HCT116 (cell line): ENCODE measurements at regions not wholly inside any gene's neighbourhood (a gene's known extent, or its start where the extent isn't known, plus 50 kb on each side); places are given as distances from the start of the nearest gene placed in this dataset.

Experiments
- ATAC-seq: fragments of 200-7000 bp; cut with Tn5 transposase; 2 replicates; pipeline ENCODE4 v1.9.1; 2020; ENCODE audit warnings: mild to moderate bottlenecking, moderate library complexity
- BruUV-seq: library from RNA; stranded (reverse); fragments of 400-500 nt; replicated peaks from 2 replicates; lab custom pipeline; 2021; lab: Mats Ljungman, UMichigan
- CTCF ChIA-PET: fragments of 300-600 bp; sonication (Branson Sonifier 250); formaldehyde crosslinking; loops from one replicate; lab custom pipeline; 2021; ENCODE audit warnings: antibody characterized with exemption; lab: Charles Lee
- POLR2A ChIA-PET: fragments of 300-600, 350-600 bp; sonication (Branson Sonifier 250); formaldehyde crosslinking; loops from one replicate; lab custom pipeline; 2021; ENCODE audit warnings: antibody characterized with exemption; lab: Charles Lee
- RAD21 ChIA-PET, 2 experiments: fragments of 300-600 bp; sonication (Branson Sonifier 250); formaldehyde crosslinking; loops; one replicate each; lab custom pipeline; 2023; ENCODE audit warnings: low total read pairs in 2 of 2; ENCODE audit not compliant: uncharacterized antibody in 2 of 2, unreplicated experiment in 2 of 2, low non-redundant PET in 1 of 2; lab: Charles Lee
- DNase-seq: peaks from one replicate; pipeline ENCODE4 v3.0.0-alpha.2; 2010; ENCODE audit warnings: low read depth, low spot score
- H2AFZ ChIP-seq: fragments of 200-600 bp; shearing (Covaris generic), sonication (generic); 2 replicates; pipeline ENCODE4 v1.6.1; 2017; ENCODE audit warnings: low read depth, mixed run types, mixed read lengths, antibody characterized with exemption, low read length; ENCODE audit not compliant: poor library complexity, severe bottlenecking
- H3K27ac ChIP-seq: 2 replicates; pipeline ENCODE4 v1.5.1; 2012; ENCODE audit warnings: low read depth, low read length
- H3K27me3 ChIP-seq: fragments of 200-600 bp; sonication (generic); 2 replicates; pipeline ENCODE4 v1.6.1; 2016; ENCODE audit warnings: mixed run types, low read length, mixed read lengths; ENCODE audit not compliant: insufficient read depth
- H3K36me3 ChIP-seq, 2 experiments: fragments of 200-500 bp in 1 of 2; fragments of 200-600 bp in 1 of 2; sonication (Bioruptor generic) in 1 of 2; sonication (generic) in 1 of 2; 2 replicates each; pipeline versions ENCODE4 v1.5.1 to v1.6.1; 2014 to 2016; ENCODE audit warnings: low read length in 2 of 2, inconsistent platforms in 1 of 2, mixed read lengths in 1 of 2, mixed run types in 1 of 2; ENCODE audit not compliant: insufficient read depth in 2 of 2, control insufficient read depth in 1 of 2
- H3K4me1 ChIP-seq, 2 experiments: fragments of 200-600 bp in 1 of 2; sonication (generic) in 1 of 2; 2 replicates each; pipeline versions ENCODE4 v1.5.1 to v1.6.1; 2012 to 2017; ENCODE audit warnings: low read length in 2 of 2, inconsistent platforms in 1 of 2, mild to moderate bottlenecking in 1 of 2, mixed read lengths in 1 of 2, mixed run types in 1 of 2, moderate library complexity in 1 of 2; ENCODE audit not compliant: insufficient read depth in 2 of 2, control insufficient read depth in 1 of 2
- H3K4me2 ChIP-seq: fragments of 200-600 bp; sonication (generic); 2 replicates; pipeline ENCODE4 v1.6.1; 2017; ENCODE audit warnings: mixed run types, low read length, mixed read lengths
- H3K4me3 ChIP-seq, 2 experiments: fragments of 200-600 bp in 1 of 2; sonication (generic) in 1 of 2; replicated peaks in 1 of 2; 2 replicates each; pipeline ENCODE4 v1.5.1; 2011 to 2016; ENCODE audit warnings: low read length in 2 of 2, control low read depth in 1 of 2, low read depth in 1 of 2, mild to moderate bottlenecking in 1 of 2, mixed read lengths in 1 of 2, mixed run types in 1 of 2
- H3K79me2 ChIP-seq: fragments of 200-600 bp; sonication (generic); 2 replicates; pipeline ENCODE4 v1.6.1; 2017; ENCODE audit warnings: mild to moderate bottlenecking, mixed run types, low read length, moderate library complexity, mixed read lengths; ENCODE audit not compliant: insufficient read depth
- H3K9ac ChIP-seq: fragments of 200-600 bp; sonication (generic); 2 replicates; pipeline ENCODE4 v1.6.1; 2016; ENCODE audit warnings: low read length, mixed read lengths
- H3K9me2 ChIP-seq: fragments of 200-600 bp; sonication (generic), shearing (Covaris generic); 2 replicates; pipeline ENCODE4 v1.6.1; 2017; ENCODE audit warnings: mixed run types, mild to moderate bottlenecking, moderate library complexity; ENCODE audit not compliant: insufficient read depth
- H3K9me3 ChIP-seq, 2 experiments: fragments of 200-500 bp in 1 of 2; fragments of 200-600 bp in 1 of 2; sonication (Bioruptor generic) in 1 of 2; sonication (generic) in 1 of 2; 2 replicates each; pipeline ENCODE4 v1.6.1; 2014 to 2017; ENCODE audit warnings: low read length in 2 of 2, mixed read lengths in 2 of 2, inconsistent platforms in 1 of 2, low read depth in 1 of 2, mild to moderate bottlenecking in 1 of 2, mixed run types in 1 of 2, moderate library complexity in 1 of 2; ENCODE audit not compliant: control insufficient read depth in 1 of 2, insufficient read depth in 1 of 2
- H4K20me1 ChIP-seq: fragments of 200-600 bp; sonication (generic), shearing (Covaris generic); 2 replicates; pipeline ENCODE4 v1.6.1; 2017; ENCODE audit warnings: mixed run types, mild to moderate bottlenecking, moderate library complexity; ENCODE audit not compliant: insufficient read depth
- EZH2phosphoT487 ChIP-seq: fragments of 200-600 bp; IDR thresholded peaks from 2 replicates; pipeline ENCODE4 v1.6.1; 2018; ENCODE audit warnings: antibody characterized with exemption, borderline replicate concordance
- JUND ChIP-seq: IDR thresholded peaks from 2 replicates; pipeline ENCODE4 v1.6.1; 2012
- POLR2AphosphoS5 ChIP-seq: IDR thresholded peaks from 2 replicates; pipeline ENCODE4 v1.6.1; 2011; ENCODE audit warnings: mild to moderate bottlenecking, low read depth, low read length, moderate library complexity
- SRF ChIP-seq: IDR thresholded peaks from 2 replicates; pipeline ENCODE4 v1.6.1; 2012; ENCODE audit warnings: low read depth
- ZFX ChIP-seq: fragments of 450-650 bp; IDR thresholded peaks from 2 replicates; pipeline ENCODE4 v1.6.1; 2017
- intact Hi-C: fragments of 100-400 bp; cut with micrococcal nuclease; formaldehyde crosslinking; loops from 2 replicates; pipeline ENCODE4 v1.10.0; 2022
- TF ChIP-seq, protein P1 (sequence below): IDR thresholded peaks from 2 replicates; pipeline ENCODE4 v1.6.1; 2012

DNA sequence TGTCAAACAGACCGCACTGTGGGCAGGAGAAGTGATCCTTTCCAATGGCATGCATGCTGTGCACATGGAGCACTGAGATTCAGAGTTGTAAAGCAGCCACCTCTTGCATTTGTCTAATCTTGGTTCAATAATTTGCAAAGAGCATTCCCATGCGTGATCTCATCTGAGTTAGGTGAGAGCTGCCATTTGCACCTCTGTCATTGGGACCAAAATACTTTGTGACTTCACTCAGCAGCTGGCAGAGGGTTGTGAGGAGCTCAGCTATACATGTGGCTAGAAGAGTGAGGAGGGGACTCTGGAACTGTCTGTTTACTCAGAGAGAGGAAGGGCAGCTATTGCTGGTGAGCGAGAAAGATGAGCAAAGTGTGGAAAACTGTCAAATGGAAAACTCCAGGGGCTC, 265.1 kb upstream of the TNP1 start:
- Histone ChIP-seq H2AFZ (no peak overlapping the region), H3K27me3 (peaks cover 52% of the 10 kb centered on the region; the same call in 1 of the 2 replicates), H4K20me1 (no peaks in the 10 kb centered on the region), H3K36me3 (no peaks in the 10 kb centered on the region), H3K9ac (no peak overlapping the region), H3K9me2 (no peaks in the 10 kb centered on the region), H3K79me2 (no peaks in the 10 kb centered on the region), H3K4me2 (no peak overlapping the region), H3K9me3 (no peaks in the 10 kb centered on the region), H3K4me1 (no peaks in the 10 kb centered on the region), H3K27ac (no peak overlapping the region), H3K4me3 (no peak overlapping the region)
- no TSS peak for BruUV-seq
- intact Hi-C loops = no loop called here
- RAD21 ChIA-PET = no interaction called here
- DNase-seq = no peak
- POLR2A ChIA-PET = no interaction called here
- CTCF ChIA-PET = no interaction called here
- ATAC-seq = no peak
- no peak for TF ChIP-seq POLR2AphosphoS5

DNA sequence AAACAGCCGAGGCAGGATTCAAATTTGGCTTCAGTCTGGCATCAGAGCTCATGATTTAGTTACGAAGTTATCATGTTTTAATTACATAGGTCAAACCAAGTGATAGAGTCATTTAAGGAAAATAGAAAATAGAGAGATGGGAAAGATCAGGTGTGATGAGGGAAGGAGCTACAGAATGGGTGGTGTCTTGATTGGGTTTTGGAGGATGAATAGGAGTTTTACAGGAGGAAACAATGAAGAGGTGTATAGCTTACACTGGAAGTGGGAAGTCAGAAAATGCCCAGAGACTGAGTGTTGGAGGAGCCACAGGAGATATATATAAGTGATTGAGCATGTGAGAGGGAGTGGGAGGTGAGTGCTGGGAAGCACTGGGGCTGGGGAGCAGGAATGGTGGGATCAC, 264.2 kb upstream of the TNP1 start:
- no TSS peak for BruUV-seq
- intact Hi-C loops = no loop called here
- Histone ChIP-seq H2AFZ (no peak overlapping the region), H3K9me3 (no peaks in the 10 kb centered on the region), H3K79me2 (no peaks in the 10 kb centered on the region), H3K9me2 (no peaks in the 10 kb centered on the region), H3K36me3 (no peaks in the 10 kb centered on the region), H3K4me1 (no peaks in the 10 kb centered on the region), H3K4me3 (no peak overlapping the region), H3K27me3 (peaks cover 52% of the 10 kb centered on the region; the same call in 1 of the 2 replicates), H4K20me1 (no peaks in the 10 kb centered on the region), H3K4me2 (no peak overlapping the region), H3K27ac (no peak overlapping the region), H3K9ac (no peak overlapping the region)
- CTCF ChIA-PET = no interaction called here
- TF ChIP-seq EZH2phosphoT487 = no peak
- TF ChIP-seq JUND = no peak
- TF ChIP-seq SRF = no peak
- TF ChIP-seq, protein P1, sequence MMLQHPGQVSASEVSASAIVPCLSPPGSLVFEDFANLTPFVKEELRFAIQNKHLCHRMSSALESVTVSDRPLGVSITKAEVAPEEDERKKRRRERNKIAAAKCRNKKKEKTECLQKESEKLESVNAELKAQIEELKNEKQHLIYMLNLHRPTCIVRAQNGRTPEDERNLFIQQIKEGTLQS = no peak
- TF ChIP-seq ZFX = no peak
- TF ChIP-seq POLR2AphosphoS5 = no peak
- no peak for DNase-seq
- POLR2A ChIA-PET = no interaction called here
- RAD21 ChIA-PET = no interaction called here
- ATAC-seq = no peak
